ENCODE measurements at regions not wholly inside any gene's neighbourhood (a gene's known extent, or its start where the extent isn't known, plus 50 kb on each side); places are given as distances from the start of the nearest gene placed in this dataset.
"Not testable (repeated sequence)": the region's sequence is repeated elsewhere in the genome, so short reads cannot be mapped to it uniquely, and the experiment has no call there.

DNA sequence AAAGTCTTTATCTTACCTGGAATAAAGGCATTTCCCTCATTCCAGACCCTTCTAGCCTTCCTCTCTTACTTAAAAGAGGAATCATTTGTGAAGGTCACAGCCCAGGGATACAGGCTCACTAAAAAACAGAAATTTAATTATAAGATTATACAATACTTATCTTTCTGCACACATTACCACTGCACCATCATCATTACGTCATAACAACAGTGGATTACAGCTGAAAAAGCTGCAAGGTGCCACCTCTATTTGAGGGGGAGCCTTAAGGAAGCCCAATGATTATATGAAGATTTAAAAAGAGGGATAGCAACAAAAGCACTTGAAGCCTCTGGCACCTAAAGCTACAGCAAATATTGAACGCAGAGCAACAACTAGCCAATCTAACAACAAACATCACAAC lies 452.9 kb upstream of the EYS start:
- DNase-seq, result no peak

DNA sequence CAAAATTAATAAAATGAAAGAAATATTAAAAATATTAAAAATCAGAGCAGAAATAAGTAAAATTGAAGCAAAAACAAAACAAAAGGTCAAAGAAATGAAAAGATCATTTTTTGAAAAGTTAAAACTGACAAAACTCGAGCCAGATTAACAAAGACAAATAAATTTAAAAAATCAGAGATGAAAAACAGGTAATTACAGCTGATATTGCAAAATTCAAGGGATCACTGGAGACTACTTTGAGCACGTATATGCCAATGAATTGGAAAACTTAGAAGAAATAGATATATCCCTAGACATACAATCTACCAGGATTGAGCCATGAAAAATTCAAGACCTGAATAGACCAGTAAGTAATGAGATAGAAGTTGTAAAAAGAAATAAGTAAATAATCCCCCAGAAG lies 446.2 kb upstream of the EYS start:
- DNase-seq, result no peak

DNA sequence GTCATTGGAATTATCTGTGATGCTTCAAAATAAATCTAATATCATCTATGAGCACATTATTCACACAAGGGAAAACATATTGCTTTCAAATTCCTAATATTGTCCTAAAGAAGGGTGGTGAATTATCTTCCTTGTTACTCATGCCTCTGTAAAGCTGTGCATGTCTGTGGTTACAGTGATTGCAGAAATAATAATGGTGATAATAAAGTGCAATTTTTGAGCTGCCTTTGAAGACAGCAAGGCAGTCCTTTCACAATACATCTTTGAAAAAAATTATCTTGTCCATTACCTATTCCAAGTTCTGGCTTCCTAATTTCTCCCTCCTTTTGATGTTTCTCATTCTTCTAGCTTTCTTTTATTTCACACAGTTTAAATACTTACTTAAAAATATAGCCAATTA lies 442.1 kb upstream of the EYS start:
- no peak for DNase-seq

DNA sequence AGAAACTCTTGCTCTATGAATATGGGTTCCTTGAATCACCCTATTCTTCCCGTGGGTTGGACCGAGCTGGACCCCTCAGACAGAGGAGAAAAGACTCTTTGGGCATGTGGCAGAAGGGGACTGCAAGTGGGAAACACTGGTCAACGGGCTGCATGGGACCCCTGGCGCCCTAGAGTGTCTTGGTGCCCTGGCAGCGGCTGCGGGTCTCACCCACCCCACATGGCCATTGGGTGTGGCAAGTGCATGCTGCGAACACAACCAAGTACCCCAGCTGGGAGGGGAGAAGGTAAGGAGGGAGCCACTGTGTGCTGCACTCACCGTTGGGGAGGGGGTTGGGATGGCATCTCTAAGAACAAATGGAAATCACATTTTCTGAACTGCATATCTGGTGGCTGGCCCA lies 438.8 kb upstream of the EYS start:
- DNase-seq, result no peak

DNA sequence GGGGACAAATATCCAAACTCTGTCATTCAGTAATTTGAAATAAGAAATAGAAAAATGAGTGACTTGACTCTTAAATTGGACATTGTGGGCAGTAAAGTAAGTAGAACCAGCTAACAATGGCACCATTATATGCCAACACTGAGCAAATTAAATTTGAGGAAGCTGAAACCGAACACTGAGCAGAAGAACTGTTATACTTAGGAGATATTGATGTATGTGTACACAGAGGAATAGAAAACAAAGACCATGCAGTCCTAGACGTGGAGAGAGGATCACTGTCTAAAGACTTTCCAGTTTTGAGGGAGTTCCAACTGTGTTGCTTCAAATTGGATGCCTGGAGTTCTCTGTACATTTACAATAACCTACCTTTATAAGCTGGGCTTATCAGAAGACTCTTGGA lies 427.0 kb upstream of the EYS start:
- DNase-seq, result no peak

DNA sequence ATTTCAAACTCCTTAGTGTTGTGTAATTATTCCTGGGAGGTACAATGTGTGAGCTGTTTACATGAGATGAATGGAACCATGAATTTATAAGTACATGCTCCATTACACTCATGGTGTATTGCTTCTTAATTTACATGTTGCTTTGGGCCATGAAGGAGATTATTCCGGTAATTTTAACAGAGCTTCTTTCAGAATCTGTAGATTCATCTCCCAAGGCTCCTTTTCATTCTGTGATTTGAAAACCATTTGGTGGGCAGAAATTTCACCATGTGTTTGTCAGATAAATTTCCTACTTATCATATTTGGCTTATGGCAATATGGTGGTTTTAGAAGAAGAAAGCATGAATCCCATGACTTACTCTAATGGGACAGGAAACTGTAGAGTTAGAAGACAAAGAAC lies 421.6 kb upstream of the EYS start:
- DNase-seq, result no peak

DNA sequence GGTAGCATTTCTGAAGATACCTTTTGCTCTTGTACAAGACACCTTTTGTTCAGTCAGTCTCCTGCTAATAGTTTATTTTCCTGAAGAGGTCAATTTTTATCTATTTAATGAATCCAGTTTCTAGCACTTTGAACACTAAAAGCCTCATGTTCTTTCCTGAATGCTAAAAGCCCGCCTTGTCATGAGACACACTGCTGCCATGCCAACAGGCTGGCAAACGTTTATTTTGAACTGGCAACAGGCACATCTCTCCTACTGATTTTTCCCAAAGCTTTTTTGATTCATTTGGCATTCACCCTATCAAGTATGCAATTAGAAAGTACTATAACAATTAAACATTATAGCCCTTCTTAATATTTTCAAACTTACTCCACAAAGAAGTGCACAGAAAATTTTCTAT lies 421.2 kb upstream of the EYS start:
- no peak for DNase-seq

DNA sequence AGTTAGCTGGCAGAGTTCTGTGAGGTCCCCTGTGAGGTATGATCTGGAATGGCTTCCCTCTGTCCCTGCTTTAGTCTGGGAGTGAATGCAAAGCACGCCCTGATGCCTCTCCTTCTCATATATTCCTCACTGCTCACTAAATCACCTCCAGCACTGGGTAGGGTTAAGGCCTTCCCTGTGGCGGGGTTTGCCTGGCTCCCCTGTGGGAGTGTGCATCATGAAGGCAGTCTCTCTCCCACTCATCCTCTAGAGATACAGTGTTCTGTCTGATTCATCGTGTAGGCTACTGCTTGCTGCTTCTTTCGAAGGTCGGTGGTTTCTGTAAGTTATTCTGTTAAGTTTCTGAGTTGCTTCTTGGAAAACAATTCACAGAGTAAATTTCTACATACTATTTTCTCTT lies 420.0 kb upstream of the EYS start:
- no peak for DNase-seq

DNA sequence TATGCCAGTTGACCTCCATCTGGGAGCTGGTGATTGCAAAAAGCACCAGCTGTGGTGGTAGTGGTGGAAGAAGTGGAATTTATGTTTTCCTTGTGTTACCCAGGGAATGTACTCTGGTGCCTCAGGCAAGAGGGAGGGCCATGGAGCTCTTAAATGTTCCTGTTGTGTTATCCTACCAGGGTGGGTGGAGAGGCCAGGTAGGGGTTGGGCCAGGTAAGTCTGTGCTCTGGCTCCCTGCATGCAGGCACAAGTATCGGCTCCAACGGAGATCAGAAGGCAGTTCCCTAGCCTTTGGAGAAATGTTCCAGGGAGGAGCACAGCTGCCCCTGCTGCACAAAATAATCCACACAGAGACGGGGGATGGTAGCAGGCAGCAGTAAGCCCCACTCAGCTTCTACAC lies 419.3 kb upstream of the EYS start:
- DNase-seq, result no peak

DNA sequence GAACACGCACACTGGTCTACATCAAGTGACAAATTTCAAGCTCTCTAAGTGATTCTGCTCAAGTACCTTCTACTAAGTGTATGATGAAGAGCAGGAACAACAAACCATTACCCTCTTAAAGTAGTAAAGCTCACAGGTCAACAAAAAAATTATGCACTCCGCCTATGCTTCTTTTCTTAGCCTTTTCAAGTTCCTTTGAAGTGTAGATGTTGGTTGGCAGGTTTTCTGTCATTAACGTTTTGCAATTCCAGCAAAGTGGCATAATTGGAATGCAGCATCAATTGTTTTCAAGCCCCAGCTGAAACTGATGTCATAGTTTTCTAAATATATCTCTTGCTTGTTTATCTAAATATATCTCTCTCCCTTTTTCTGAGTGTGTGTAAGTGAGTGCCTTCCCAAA lies 396.9 kb upstream of the EYS start:
- DNase-seq, result no peak

DNA sequence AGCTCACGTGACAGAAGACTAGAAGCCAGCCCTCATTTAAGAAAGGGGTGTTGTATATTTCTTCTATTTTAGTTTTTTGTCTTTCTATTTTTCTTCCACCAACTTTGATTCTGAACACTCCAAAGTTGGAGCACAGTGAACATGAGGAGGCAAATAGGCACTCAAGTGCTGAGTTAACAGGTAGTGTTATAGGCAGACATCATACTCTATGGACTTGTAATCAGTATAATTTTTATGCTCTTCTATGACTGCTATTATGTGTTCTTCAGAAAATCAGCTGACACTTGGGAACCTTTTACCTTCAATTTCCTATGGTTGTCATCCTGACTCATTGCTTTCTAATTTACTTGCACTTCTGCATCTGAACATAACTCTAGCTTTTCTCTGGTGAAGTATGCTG lies 396.3 kb upstream of the EYS start:
- DNase-seq, result no peak

DNA sequence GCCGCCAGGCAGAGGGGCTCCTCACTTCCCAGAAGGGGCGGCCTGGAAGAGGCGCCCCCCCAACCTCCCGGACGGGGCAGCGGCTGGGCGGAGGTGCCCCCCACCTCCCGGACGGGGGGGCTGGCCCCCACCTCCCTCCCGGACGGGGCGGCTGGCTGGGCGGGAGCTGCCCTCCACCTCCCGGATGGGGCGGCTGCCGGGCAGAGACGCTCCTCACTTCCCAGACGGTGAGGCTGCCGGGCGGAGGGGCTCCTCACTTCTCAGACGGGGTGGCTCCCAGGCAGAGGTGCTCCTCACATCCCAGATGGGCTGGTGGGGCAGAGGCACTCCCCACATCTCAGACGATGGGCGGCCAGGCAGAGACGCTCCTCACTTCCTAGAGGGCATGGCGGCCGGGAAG lies 389.7 kb upstream of the EYS start:
- no peak for DNase-seq

DNA sequence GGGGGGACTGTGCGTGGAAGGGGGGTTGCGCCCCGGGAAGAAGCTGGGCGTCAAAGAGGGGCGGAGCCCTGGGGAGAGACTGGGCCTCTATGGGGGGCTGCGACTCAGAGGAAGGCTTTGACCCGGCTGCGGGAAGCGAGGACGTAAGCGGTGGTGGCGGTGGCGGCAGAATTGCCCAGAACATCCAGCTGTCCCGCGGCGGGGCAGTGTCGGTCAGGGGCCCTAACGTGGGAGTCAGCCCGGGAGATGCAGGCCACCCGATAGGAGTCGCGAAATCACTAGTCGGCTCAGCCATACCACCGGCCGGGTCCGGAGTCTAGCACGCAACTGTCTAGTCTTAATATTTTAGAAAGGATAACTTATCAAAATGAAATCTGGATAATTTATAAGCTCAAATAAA lies 387.6 kb upstream of the EYS start:
- no peak for DNase-seq

DNA sequence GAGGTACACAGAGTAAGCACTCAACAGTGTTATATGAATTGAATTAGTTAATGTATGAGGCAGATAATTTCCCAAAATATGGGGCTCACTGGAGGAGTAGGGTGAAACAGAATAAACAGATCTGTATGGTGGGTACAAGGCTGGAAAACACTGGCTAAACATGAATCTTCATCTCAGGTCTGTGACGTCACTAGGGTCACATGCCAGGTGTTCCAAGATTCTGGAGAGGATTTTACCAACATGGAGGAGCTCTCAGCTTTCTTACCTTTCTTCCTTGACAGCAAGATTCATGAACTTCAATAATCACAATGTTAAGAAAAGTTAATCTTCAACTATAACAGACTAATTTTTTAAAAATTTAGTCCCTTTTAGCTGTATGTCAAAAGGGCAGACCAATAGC lies 385.3 kb upstream of the EYS start:
- not testable (repeated sequence) for DNase-seq

DNA sequence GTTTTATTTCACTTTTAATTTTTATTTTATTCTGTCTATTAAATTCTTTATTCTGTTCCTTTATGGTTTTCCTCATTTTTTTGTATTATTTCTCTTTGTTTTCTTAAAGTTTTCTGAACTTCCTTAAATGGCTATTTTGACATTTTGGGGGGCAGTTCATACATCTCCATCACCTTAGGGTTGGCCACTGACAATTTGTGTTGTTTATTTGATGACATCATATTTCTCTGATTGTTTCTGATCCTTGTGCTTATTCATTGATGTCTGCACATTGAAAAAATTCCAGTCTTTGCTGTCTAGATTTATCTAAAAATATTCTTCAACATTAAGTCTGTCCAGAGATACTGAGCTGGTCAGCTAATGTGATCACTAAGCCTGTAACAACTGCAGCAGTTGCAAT lies 379.5 kb upstream of the EYS start:
- DNase-seq, result no peak

DNA sequence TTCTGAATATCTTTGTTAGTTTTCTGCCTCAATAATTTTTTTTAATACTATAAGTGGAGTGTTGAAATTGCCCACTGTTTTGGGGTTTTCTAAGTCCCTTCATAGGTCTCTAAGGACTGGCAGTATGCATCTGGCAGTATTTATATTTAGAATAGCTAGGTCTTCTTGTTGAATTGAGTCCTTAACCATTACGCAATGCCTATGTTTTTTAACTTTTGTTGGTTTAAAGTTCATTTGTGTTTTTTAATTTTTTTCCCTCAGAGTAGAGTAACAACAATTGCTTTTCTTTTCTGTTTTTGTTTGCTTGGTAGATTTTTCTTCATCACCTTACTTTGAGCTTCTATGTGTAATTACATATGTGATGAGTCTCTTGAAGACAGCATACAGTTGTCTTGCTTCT lies 375.9 kb upstream of the EYS start:
- DNase-seq, result no peak

DNA sequence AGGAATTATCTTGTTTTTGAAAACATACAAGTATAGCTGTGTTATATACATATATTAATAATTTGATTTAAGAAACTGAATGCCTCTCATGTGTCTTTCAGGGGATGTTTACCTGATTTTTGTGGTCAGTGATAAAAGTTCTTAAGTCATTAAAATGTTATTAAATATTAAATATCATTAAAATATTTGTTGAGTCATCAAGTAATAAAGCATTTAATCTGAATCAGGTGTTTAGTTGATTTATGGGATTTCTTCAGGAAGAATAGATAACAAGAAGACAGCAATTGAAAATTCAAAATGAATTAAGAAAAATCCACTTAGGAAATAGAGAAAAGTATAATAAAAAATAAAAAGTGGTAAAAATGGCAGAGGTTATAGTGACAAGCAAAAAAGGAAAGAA lies 361.9 kb upstream of the EYS start:
- no peak for DNase-seq

DNA sequence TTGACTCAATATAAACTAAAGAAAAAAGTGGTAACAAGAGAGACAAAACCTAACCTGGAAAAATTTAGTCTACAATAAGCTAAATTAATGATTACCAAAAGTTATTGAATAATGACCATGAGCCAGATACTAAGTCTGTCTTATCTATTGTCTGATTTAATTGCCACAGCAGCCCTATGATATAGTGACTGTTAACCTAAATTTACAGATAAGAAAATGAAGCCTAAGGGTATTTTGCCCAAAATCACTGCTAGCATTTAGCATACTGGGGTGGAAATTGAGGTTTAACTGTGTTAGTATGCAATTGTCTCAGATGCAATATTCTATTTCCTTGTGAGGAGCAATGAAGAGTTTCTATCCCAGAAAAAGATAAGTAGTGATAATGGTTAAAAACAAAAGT lies 361.0 kb upstream of the EYS start:
- DNase-seq, result no peak

DNA sequence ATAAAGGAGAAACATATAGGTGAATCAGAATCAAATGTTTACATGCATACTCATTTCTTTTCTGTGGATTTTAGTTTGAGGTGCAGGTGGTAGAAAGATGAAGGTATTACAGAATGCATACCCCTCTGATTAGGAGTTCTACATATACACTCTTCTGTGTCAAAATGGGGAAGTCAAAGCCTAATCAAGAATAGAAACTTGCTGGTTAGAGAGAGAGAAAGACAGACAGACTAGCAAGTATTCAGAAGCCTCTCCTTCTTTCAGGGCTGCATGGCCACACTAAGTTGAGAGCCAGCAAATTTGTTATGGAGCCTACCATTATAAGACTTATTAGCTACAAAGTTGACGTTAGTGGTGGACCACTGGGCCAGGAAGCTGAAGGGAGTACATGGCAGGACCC lies 358.3 kb upstream of the EYS start:
- DNase-seq, result no peak

DNA sequence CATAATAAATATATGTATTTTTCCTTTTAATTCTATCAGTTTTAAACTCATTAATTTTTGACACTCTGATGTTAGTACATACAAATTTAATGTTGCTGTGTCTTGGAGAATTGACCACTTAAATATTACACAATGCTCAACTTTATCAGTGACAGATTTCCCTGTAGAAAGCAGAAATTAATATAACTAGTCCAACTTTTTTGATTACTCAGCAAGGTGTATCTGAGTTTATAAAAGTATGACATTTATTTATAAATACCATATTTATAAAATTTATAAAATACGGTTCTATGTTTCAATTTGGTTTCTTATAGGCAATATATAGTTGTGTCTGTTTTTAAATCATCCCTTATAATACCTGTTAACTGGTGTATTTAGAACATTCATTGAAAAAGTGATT lies 350.0 kb upstream of the EYS start:
- no peak for DNase-seq

DNA sequence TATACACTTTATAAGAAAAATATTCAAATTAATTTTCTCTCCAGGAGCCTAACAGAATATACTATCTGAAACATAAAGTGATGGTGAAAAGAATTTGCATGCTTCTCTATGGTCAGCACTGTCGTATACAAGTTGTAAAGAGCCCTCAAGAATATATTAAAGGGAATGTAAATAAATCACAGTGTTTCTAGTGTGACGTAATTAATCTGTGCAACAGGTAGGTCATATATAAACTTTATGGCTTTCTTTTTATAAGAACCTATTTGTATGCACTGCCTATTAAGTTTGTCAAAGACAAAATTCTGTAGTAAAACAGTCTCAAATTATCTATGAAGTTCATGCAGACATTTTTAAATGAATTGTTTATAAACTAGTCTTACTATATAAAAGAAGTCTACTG lies 347.9 kb upstream of the EYS start:
- no peak for DNase-seq

DNA sequence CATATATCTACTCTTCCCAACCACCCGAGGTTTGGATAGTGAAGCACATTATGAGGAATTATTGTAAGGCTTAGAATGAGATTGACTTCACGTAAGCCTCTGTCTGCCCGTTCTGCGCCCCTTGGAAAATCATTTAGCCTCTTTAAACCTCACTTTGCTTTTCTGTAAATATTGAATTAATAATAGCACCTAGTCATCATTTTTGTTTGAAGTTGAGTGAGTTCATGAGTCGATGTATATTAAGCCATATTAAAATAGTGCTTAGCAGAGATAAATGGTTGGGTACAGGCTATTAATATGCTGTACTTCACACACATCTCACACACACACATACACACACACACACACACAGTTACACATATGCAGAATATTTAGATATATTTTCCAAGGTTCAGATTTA lies 344.8 kb upstream of the EYS start:
- DNase-seq, result no peak

DNA sequence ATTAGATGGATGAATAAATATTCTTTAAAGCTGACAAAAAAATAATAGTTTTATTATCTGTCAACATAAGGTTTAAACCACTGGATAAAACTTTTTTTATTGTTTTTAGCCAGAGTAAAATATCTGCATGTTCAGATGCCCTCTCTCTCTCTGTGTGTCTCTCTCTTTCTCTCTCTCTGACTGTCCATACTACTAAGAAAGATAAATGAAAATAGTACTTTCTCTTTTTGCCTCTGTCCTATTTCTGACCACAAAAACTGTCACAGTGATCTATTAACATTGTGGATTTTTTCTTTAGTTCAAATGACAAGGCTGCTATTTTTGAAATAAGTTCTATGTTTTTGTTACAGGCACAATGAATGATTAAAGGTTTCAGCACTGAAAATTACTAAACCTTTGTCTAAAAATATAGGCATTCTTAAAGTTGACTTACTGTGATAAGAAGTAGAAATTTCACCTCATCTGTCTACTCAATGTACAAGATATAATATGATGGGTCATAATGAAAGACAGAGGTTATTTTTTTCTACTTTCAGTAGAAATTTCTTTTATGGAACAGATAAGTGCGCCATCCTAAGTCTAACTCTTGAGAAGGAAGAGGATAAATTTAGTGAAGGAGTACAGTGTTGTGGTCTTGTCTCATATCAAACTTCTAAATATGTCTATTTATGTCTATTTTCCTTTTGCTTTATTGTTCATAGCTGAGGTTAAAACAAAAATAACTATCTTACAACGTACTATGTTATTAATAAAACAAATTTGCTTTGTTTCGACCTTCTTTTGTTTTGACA lies 341.9 kb upstream of the EYS start:
- no peak for DNase-seq

DNA sequence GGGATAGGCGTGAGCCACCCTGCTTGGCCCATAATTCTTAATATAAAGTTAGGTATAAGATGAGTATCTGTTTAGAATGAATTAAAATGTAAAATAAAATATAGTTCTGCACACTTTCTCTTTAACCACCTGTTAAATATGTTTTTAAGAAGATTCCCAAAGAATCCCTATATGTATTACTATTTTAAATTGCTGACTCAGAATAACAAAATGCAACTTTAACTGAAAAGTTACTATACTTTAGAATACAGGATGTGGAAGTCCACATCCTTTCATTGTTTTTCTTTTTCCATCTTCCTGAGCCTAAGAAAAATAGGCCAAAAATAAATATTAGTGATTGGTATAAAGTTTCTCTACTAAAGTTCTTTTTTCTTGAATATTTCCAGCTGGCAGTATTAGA lies 325.6 kb upstream of the EYS start:
- DNase-seq, result no peak

DNA sequence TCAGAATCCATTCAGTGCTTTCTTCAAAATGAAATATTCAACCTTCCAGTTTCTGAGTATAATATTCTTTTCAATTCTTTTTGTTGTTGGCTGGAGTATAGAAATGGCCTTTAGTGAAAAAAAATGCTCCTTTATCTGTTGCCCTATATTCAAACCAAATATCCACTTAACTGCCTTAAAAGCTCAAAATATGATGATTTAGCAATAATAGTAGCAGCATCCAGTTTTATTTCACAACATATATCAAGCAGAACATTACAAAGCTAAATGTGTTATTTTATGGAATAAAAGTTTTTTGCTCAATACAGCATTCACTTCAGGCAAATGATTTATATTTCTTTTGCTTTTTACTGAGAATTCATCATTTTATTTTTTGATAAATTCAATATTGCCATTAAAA lies 322.4 kb upstream of the EYS start:
- no peak for DNase-seq

DNA sequence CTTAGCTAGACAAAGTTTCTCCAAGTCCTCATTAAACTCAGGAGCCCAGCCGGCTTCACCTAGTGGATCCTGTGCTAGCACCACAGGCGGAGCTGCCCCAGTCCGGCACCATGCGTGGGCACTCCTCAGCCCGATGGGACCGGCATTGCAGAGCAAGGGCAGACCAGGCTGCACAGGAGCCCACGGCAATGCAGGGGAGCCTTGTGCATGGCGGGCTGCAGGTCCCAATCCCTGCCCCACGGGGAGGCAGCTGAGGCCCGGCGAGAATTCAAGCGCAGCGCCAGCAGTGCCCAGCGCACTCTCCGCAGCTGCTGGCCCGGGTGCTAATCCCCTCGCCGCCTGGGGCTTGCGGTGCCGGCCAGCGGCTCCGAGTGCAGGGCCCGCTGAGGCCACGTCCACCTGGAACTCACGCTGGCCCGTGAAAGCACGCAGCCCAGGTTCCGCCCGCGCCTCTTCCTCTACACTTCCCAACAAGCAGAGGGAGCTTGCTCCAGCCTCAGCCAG lies 292.3 kb upstream of the EYS start:
- no peak for DNase-seq
